NCI-H2196 (cell line): ENCODE measurements at regions not wholly inside any gene's neighbourhood (a gene's known extent, or its start where the extent isn't known, plus 50 kb on each side); places are given as distances from the start of the nearest gene placed in this dataset.

ENCODE experiments used
- DNase-seq: peaks from one replicate; lab custom pipeline; 2025; ENCODE audit not compliant: unreplicated experiment; lab: John Stamatoyannopoulos, UW

DNA sequence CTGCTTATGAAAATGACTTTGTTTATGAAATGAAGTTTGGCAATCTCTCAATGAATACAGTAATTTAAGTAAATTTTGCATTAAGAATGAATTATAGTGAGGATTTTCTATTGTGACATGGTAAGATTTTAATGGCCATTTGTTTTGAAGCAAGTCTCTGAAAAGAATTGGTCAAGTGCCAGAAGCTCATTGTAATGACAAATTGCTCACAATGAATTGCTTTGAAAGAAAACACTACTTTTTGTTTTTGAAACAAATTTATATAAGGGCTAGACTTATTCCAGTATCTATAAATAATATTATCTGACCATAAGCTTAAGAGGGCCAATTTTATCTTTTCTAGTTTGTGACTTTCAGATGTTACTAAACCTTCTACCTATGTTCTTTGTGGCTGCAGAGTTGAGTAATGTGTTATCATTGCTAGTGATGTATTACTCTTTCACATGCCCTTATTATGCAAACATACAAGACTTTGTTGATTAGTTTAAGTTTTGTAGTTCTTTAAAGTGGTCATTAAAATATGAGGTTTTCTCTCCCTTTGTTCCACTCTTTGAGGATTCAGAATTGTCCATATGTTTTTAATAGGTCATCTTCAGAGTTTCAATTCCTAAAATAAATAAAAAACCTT, 93.0 kb upstream of the ZNF608 start:
- DNase-seq = peak; percentile 12

DNA sequence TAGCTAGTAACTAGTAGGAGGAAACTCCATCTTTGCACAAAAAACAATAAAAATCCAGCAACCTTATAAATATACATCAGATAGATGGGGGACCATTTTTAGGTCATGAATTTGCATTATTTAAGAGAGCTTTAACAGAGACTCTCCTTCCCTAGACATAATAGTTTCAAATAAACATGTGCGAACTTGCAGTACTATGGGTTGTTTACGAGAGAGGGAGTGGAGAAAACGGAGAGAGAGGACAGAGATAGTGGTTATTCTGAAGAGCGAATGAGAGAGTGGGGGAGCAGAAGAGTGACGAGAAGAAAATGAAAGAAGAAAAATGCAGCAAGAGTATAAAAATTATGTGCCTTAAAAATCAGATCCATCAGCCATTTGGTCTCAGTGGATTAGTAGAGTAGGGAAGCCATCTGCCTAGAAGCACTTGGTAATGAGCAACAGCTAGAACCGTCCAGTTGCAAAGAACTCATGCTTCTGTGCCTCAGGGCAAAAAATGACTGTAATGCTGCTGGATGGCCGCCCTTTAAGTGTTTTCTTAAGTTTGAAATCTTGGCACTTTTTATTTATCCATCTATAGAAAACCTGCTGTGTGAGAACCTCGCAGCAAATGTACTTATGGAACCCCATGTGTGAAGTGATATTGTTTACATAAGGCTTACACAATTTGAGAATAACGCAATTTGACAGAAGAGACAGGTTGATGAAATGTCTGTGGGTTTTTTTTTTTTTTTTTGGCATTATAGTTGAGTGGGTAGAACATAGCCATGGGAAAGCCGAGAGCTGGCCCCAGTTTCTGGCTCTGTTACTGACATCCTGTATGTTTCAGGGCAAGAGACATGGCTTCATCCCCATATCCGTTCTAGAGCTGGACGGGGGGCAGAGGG, 95.6 kb upstream of the ZNF608 start:
- DNase-seq = no peak

DNA sequence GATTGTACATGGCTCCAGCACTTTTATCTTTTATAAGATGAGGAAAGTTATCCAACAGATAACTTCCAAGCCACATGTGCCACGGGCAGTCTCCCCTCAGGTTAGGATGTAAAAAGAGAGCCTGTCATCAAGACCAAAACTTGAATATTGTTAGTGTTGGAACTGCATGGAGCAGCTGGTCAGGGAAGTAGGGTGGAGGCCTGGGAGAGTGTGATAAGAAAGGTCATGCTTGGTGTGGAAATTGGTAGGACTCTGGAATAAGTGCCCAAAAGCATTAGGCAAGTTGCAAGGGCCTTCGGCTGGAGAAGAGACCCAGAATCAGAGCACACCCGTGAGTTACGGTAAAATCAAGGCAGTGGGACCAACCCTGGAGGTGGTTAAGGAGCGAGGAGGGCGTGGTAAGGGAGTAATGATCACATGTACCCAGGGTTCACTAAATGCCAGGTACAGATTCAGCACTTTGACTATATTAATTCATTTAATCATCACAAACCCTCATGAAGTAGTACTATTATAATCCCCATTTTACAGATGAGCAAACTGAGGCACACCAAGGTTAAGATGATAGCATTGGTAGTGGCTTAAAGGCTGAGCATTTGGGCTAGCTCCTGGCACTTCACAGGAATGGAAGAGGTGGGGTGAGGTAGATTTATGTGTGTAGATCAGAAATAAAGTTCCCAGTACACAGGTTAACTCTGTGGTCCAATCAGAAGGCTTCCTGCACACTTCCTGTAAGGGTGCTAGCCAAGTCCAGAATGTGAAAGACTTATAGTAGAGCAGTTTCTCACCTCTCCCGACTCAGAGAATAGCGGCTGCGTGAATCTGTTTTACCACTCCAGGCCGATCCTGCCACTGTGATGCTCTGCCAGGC, 96.5 kb upstream of the ZNF608 start:
- DNase-seq = no peak

DNA sequence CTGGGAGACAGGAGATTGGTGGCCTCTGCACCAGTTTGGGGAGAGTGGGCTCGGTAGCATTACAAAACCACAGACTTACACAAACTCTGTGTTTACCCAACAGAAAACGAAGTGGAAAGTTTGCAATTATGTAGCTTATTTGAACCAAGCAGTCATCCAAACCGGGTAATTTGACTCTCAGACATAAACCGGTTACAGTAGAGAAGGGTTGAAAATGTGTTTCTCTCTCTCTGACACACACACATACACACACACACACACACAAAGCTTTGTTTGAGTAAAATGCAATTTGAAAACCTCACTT, 97.1 kb upstream of the ZNF608 start:
- DNase-seq = no peak

DNA sequence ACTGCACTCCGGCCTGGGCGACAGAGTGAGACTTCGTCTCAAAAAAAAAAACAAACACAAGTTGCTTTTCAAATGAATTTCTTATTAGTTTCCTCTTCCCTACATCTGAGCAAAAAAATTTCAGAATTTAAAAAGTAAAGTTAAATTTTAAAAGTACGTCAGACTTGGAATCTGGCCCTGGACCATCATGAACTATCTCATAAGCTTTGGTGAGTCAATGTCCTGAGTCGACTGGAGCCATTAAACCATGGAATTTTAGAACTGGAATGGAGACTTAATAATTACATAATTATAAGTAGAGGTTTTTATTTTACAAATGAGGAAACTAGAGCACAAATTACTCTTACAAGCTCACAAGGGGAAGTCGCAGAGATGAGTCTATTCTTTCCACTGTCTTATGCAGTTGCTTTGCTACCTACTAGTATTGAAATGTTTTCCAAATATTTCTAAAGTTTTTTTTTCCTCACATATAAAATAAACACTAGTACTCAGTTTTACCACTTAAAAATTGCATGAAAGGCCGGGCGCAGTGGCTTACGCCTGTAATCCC, 98.0 kb upstream of the ZNF608 start:
- no peak for DNase-seq

DNA sequence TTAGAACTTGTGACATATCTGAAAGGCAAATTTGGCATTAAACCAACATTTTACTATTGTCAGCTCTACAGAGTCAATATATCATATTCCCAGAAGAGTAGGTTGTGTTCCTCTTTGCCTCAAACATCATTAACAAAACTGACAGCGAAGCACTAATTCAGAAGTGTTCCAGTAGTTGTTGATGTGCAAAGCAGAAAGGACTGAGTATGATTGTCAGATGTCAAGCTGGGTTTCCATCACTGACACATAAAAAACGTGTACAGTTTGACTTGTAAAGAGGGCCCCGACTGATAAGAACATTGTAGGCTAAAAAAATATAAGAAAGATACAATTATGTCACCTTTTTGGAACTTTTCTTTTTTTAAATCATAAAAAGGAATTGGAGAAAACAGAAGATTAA, 101.5 kb upstream of the ZNF608 start:
- DNase-seq = peak; percentile 53

DNA sequence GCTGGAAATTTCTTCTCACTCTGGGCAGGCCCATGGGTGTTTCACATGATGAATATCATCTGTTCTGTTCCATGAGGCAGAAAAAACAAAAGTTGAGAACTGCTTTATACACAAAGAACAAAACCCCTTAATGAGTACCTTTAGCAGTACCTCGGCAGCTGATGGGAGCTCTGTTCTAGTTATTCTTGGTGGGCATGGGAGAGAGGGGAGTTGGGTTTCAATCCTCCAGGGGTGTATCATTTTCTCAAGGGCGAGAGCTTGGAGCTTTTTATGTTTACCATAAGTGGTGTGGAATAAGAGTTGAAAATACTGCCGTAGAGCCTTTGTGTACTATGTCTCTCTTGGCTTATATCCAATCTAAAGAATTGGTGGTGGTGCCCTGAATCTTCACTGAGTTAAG, 103.3 kb upstream of the ZNF608 start:
- DNase-seq = no peak

DNA sequence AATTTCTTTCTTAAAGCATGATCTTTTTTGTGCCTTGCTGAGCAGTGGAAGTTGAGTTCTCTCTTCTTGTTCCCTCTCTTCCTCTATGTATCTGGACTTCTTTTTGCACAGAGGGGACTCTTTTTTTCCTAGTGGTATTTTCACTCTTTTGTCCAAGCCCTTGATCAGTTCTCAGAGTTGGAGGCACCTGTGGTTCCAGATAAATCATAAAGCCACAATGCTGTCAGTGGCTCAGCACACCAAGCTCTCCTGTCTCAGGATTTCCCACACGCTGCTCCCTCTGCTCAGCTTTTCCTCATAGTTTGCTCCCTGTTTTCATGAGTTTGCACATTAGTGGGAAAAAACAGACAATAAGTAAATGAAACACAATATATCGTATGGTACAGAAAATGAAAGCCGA, 110.3 kb upstream of the ZNF608 start:
- DNase-seq = no peak

DNA sequence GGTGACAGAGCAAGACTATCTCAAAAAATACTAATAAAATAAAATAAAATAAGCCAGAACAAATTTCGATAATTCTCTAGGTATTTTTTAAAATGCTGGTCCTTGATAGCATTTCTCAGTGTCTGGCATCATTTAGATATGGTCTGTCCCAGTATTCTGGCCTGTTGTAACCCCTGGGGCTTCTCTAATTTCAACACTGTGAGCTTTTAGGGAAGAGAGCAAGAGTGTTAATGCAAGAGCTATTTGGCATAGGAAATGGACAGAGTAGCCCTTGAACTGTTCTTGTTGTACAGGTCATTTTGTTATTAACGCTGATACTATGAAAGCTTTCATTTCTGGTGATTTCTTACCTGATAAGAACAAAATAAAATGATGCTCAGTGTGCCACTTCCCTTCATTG, 112.2 kb upstream of the ZNF608 start:
- no peak for DNase-seq

DNA sequence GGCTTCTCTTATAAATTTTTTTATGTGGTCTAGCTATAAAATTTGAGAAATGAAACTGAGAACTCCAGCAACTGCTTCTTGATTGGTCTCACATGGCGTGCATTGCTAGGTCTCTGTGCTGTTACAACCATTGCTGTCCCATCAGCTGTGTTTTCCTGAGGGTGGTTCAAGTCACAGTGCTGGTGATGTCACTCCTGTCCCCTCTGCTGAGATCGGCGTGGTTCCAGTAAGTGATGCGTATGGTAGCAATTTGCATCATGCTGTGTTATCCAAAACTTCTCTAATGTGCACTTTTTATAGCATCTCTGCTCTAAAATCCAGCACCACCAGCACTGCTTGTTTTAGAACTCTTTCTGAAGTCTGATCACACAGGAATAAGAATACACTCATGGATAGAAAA, 112.6 kb upstream of the ZNF608 start:
- no peak for DNase-seq

DNA sequence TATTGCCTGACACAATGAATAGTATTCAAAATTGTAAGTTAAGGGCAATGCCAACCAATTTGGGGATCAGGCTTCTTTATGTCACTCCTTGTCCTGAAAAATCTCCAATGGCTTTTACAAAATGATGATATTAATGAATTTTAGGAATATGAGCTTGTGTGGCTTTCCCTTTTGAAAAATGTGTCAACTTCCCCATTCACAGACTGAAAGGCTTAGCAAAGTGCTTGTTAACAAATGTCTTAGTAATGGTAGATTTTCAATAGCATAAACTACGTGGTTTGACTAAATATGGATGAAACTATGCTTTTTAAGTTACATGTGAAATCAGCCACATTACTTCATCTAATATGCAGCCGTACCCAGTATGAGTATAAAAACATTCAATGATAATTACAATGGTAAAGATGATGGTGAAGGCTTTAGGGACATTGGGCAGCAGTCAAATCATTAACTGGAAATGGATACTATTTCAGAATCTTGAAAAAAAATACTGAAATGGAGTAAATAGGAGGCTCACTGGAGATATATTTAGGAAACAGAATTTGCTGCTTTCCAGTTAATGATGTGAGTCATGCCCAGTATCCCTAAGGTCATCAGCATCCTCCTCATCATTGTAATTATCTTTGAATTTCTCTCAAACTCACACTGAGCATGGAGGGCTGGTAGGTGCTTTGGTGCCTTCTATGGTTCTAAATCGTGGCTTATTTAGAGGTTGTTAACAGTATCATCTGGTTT, 113.3 kb upstream of the ZNF608 start:
- no peak for DNase-seq

DNA sequence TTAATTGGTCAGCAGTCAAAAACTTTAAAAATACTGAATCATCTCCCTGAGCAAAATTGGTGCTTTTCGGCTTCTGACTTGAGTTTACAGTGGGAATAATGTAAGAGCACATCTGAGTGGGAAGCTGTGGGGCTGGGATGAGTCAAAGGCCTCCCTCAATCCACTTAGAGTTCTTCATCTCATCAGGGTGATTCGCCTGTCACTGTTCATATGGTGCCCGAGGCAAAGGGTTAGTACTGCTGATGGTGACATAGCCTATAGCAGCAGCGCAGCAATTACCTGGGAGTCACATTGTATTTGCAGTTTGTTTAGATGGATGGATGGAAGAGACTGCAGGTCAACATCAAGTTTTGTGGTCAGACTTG, 113.8 kb upstream of the ZNF608 start:
- DNase-seq = no peak

DNA sequence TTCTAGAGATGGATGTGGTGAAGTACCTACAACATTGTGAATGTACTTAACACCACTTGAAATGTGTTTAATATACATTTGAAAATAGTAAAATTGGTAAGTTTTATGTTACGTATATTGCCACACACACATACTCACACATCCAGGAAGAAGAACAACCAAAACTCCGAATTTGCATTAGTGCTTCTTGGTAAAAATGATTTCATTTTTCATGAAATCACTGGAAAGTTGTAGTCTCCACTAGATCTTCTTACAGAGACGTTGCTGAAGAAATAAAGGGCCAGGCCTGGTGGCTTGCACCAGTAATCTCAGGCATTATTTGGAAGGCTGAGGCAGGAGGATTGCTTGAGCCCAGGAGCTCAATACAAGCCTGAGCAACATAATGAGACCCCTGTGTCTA, 118.6 kb upstream of the ZNF608 start:
- no peak for DNase-seq

DNA sequence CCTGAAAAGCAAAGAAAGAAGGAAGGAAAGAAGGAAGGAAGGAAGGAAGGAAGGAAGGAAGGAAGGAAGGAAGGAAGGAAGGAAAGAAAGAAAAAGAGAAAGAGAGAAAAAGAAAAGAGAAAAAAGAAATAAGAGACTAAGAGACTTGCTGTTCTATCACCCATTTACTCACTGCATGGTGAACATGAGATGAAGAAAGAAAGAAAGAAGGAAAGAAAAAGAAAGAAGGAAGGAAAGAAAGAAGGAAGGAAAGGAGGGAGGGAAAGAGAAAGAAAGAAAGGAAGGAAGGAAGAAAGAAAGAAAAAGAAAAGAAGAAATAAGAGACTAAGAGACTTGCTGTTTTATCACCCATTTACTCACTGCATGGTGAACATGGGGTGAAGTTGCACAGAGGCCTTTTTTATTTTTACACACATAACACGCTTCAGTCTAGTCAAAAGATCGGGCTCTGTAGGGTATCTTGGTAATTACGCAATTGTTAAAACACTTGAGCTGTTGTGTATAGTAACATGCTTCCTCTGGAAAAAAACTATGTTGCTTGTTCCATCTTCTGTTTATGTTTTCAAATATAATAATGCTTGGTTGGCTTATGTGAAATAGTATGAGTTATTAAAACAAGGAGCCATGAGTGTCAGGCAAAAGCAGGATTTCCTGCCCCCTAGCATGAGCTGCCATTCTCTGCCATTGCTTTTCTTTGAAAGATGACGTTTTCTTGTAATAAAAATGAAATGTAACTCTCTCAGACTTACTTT, 119.3 kb upstream of the ZNF608 start:
- DNase-seq = no peak

DNA sequence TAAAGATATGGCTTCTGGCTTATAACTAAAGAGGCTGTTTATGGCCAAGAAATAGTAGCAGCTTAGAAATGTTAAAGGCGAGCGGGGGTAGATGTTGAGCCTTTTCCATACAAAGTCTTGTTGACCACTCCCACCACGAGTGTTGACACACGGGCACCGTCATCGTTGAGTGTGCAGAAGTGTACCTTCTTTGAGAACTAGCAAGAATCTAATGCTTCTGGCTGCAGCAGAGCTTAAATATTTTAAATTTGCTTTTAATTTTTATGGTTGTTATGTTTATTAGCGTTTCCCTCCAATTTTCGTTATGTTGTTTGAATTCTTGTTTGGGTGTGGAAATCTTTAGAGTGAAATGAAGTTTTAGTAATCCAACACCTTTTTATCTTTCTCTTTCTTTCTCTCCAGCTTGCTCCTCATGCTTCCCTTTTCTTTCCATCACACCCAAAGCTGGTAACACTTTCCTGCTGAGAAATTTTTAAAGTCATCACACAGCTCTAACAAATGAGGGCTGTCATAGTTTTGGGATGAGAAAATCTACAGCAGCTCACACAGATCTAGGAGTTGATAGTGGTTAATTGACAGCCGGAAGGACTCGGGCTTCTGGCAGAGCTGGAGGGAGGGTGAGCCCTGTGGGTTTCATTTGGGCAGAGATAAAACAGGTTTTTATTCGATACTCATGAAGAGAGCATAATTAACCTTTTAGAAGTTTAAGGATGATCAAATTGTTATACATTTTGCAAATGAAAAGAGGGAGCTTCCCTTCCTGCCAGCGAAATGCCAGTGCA, 120.1 kb upstream of the ZNF608 start:
- DNase-seq = no peak

DNA sequence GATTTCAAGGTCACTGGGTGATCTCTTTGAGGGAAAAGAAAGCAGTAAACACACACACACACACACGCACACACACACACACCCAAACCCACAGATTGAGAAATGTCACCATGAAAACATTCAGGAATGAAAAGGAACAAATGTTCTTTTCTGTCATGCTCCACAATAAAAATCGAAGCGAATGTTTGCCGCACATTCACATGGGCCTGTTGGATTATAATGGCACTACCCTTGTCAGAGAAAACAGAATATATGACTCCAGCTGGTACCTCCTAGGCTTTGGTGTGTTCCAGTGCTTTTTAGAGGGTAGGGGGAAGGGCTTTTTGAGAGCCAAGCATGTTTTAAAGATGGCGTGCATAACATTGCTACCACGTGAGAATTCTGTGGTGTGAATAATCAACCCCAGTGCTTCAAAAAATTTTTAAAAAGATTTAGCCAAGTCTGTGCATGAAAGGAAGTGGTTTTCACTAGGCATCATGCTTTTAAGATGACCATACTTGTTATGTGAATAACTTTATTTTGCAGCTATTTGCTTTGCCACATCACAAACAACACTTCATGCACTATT, 120.8 kb upstream of the ZNF608 start:
- DNase-seq = no peak

DNA sequence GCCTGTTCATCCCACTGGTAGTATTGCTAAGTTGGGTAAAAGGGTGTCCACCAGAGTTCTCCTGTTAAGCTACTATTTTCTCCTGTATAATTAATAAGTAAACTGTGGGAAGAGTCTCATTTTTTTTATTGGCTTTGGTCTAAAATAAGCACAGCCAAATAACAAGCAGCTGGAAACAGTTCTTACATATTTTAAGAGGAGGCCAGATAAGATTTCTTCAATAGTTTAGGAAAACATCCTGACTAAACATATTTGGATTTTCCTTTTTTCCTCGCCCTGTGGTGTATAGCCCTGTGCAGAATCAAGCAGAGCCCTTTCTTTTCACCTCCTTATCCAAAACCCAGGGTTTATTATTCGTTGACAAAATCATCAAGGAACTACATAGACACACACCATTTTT, 122.2 kb upstream of the ZNF608 start:
- DNase-seq = no peak

DNA sequence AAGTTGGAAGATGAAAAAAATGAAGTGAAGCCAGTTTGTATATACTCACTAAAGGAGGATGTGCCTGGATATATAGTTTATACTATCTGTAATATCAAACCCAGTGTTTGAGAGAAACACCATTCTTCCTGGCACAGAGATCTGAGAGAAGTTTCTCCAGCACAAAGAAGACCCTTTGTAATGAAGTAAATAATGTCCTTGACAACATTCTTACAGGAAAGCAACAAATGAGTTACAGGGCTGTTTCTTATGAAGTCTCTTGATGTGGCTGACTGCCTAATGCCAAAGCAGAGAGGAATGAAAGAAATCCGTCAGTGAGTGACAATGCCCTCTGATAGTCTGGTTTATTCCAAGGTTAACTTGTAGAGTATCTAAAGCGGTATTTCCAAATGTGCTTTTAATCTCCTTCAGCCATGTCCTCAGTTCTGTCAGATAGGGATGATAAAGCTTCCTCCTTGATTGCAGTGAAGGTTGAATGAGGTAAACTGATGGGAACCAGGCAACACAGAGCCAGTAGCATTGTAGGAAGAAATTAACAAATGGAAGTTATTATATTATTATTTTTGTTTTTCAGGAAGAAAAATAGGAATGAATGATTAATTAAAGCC, 123.1 kb upstream of the ZNF608 start:
- no peak for DNase-seq

DNA sequence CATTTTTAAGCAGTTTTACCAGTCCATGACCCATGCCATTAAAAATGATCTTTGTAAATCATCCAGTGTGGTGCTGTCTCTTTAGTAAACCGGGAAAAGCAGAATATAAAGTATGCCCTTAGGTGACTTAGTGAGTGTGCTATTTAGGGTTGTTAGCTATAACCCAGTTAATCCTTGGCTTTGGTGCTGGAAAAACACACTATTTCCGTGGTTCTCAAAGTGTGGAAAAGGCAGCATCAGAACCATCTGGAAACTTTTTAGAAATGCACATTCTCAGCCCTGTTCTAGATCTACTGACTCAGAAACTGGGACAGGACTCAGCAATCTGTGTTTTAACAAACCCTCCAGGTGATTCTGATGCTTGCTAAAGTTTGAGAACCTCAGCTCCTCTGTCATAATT, 123.6 kb upstream of the ZNF608 start:
- no peak for DNase-seq
